Stimulated activated CD4-positive, alpha-beta T cell treated with anti-CD3 and anti-CD28 coated beads, Interleukin-12 subunit alpha, Interleukin-12 subunit beta, amount 100 ng/mL, for 24 hours (primary cell): ENCODE measurements at regions not wholly inside any gene's neighbourhood (a gene's known extent, or its start where the extent isn't known, plus 50 kb on each side); places are given as distances from the start of the nearest gene placed in this dataset.
"Not testable (repeated sequence)": the region's sequence is repeated elsewhere in the genome, so short reads cannot be mapped to it uniquely, and the experiment has no call there.

Experiments
- DNase-seq, 2 experiments: peaks; one replicate each; pipeline ENCODE4 v3.0.0-alpha.2; 2020; ENCODE audit warnings: low read depth in 2 of 2

DNA sequence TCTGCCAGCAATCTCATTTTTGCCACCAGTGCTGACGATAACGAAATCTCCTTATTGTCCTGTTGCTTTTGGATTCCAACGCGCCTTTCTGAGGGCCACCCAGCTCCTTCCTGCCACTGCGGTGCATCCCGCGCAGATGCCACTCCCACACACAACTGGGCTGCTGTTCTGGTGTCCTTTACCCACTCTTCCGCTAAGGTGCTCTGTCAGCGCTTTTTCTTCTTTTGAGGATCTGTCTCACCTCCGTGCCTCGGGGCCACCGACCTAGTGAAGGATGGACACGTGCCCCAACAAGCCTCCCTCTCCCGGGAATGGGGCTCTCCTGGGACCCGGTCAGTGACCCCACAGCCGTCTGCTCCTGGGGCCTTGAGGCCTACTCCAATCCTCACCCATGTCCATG lies 314.3 kb upstream of the COBL start:
- DNase-seq, result no peak

DNA sequence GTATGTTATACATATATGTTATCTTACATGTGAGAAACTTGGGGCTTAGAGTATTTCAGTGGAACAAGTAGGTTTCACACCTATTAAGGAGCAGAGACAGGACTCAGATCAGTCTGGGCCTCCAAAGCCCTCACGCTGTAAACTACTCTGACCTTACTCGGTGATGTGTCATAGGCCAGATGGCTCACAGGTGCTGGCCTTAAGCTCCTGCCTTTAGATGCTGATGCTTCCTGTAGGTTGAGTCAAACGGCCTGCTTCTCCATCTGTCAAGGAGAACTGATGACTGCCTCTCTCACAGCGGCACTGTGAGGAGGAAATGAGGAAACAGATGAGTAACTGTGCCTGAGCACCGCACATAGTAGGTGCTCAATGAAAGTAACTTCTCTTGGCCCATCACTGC lies 312.6 kb upstream of the COBL start:
- DNase-seq, result no peak

DNA sequence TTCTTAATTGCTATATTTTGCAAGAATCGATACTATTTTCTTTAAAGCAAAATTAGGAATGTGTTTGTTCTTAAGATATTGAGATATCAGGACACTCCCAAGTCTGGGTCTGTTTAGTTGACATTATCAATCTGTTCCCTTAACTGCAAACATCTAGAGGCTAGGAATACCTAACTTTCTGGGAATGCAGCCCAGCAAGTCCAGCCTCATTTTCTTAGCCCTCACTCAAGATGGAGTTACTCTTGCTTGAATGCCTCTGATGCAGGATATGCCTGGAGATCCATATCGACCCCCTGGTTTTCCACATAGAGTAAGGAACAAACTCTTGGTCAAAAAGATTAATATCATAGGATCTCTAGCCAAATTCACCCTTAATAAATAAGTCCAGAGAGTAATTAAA lies 305.3 kb upstream of the COBL start:
- DNase-seq, result no peak

DNA sequence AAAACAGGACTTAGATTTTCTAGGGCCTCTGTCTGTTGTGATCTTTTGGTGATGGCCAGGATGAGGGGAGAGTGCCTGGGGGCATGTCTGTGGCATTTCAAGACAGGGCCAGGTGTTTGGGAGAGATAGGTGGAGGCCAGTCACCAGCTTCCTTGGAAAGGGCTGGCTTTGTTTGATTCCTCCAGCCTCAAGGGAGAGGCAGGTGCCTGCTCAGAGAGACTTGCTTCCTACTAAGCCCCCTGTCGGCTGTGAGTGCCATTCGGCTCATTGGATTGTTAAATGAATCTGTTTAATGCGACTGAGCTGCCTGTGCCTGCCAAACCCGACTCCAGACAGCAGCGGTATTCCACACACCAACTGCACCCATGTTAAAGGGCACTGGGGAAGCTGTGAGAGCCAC lies 304.1 kb upstream of the COBL start:
- DNase-seq, result no peak

DNA sequence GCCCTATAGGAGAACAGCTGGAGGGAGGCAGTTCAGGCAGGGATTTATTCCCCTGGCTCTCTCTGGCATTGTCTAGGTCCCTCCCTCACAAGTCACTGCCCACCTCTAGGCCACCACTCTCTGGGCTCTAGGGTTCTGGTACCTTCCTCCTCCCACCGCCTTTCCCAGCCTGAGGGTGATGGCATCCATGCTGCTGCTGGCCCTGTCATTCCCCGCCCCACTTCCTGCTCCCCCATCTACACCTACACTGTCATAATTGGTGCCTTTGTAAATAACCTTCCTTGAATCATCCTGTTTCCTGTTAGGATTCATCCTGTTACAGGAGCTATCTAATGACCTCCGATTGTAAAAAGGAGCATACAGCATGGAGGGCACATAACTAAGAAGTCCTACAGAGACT lies 303.3 kb upstream of the COBL start:
- DNase-seq, result no peak

DNA sequence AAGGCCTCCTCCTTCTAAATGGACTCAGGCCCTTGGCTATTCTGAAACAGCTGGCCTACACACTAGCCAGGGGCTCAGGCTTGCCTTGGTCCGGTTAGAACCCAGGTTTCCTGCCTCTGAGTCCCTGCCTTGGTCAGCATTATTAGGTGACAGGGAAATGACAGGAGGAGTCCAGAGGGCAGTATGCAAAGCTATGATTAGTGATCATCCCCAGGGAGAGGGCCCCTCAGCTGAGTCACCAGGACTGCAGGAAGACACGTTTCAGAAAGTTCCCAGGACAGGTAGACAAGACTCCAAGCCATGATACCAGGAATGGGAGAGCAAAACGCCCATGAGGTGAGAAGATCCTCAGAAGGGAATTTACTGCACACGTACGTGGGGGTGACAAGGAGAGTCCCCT lies 301.1 kb upstream of the COBL start:
- DNase-seq, result no peak

DNA sequence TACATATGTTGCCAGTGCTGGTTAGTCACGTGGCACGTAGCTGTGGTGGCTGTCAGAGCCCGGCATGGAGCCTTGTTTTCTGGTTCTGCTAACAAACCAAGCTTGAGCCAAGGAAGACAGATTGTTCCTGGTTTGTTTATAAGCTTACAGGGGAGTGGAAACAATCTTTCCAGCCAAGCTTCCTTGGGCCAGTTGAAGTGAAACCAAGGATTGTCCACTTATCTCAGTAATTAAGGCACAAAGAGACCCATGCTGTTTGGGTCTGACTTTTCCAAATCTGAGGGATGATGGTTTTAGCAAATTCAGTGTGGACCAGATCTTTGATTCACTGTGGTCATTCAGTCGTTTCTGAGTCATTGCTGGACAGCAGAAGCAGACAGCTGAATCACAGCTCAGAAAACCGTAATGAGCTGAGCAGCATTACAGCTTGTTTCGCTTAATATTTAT lies 297.3 kb upstream of the COBL start:
- no peak for DNase-seq

DNA sequence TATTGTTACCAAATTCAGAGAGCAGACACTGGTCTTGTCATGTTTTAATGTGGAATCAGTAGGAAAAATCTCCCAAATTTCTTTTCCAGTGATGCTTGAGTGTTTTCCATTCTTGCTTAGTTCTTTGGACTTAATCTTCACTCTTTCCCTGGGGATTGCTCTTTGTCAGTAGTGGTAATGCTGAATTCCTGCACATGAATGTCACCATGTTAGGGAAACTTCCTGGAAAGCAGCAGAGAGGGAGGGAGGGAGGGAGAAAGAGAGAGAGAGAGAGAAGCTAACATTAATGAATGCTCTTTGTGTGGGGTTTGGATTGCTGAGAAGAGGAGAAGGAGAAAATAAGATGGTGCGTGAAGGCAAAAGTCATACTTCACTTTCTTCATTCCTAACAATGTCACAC lies 295.3 kb upstream of the COBL start:
- DNase-seq, result no peak

DNA sequence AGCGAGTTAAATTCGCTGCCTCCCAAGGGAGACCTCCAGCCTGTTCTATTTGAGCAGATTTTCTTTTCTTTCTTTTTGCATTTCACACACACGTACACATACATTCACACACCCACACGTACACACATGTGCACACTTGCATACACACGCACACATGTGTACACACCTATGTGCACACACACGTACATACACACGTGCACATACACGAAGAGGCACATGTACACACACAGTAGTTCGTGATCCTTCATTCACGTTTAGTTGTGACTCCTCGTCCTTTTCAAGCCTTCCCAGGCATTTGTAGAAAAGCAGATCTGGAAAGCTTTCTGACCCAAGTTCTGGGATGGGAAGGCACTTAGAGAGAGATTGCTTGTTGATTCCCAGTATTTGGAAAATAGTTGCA lies 290.8 kb upstream of the COBL start:
- no peak for DNase-seq

DNA sequence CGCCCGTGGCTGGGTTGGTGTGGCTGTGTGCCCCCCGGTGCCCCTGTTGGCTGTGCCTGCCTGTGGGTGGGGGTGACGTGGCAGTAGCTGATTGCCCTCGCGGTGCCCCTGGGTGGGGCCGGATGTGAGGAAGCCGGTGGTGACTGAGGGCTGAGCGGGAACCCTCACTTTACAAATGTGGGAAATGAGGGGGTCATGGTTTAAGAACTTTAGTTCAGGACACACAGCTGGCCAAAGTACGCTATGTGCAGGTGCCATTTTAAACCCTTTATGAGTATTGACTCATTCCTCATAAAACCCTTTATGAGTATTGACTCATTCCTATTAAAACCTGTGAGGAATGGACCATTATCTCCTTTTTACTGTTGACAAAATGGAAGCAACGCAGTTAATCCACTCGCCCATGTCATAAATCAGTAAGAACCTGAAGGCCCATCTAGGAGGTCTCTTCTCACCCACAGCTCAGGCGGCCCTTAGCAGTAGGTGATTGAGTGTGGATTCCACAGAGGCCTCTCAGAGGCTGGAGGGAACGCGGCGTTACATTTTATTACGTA lies 290.1 kb upstream of the COBL start:
- DNase-seq, result no peak

DNA sequence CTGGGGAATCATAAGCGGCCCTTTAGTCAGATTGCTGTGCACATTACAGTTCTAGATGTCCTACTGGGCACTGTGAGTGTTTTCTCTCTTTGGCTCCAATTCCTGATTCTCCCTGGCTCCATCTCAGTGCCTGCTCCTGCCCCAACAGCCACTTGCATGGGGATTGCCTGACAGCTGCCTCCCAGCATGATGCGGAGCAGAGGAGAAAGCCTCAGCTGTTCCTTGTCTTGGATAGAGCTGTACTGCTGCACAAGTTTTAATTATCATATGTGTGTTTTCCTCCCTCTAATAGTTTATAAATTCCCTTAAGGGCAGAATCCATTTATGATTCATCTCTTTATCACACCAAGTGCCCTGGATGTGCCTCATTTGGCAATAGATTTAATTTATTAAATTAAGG lies 285.8 kb upstream of the COBL start:
- DNase-seq, result no peak

DNA sequence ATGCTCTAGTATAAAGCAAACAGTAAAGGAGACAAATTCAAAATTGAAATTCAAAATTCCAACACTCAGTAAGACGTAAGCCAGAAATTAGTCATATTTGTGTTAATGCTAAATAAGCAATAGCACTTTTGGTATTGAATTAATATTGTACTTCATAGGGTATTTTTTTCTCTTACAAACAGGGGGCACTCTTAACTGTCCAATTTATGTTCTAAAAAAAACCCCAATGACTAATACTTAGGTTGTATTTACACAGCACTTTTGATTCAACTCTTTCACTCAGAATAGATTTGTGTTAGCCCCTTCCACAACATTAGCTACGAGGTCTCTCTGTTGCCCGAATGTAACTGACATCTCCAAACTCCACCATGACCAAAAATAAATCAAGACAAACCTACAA lies 284.9 kb upstream of the COBL start:
- DNase-seq, result no peak

DNA sequence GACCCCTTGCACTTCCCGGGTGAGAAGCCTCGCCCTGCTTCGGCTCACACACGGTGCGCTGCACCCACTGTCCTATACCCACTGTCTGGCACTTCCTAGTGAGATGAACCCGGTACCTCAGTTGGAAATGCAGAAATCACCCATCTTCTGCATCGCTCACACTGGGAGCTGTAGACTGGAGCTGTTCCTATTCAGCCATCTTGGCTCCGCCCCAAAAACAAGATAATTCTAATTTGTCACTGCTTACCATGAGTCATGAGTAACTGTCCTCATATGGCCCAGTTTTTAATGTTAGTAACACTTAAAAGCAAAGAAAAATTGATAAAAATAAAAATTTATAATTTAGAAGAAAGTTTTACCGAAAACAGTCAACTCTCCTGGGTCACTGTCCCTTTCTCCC lies 283.3 kb upstream of the COBL start:
- DNase-seq, result not testable (repeated sequence)

DNA sequence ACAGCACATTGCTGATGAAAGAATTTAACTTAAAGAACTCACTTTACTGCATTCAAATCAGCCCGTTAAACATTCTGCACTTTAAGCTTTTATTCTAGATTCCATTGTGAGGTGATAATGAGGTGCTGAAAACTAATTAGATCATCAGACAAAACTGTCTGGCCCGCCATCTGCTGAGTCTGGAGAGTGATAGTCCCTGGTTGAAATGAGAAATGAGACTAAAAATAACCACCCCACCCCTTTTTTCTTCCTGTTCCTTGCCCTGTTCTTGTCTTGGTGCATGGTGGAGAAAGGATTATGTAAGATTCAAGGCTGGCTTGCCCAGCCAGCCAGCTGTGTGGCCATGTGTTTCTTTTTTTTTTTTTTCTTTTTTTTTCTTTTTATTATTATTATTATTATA lies 277.0 kb upstream of the COBL start:
- no peak for DNase-seq

DNA sequence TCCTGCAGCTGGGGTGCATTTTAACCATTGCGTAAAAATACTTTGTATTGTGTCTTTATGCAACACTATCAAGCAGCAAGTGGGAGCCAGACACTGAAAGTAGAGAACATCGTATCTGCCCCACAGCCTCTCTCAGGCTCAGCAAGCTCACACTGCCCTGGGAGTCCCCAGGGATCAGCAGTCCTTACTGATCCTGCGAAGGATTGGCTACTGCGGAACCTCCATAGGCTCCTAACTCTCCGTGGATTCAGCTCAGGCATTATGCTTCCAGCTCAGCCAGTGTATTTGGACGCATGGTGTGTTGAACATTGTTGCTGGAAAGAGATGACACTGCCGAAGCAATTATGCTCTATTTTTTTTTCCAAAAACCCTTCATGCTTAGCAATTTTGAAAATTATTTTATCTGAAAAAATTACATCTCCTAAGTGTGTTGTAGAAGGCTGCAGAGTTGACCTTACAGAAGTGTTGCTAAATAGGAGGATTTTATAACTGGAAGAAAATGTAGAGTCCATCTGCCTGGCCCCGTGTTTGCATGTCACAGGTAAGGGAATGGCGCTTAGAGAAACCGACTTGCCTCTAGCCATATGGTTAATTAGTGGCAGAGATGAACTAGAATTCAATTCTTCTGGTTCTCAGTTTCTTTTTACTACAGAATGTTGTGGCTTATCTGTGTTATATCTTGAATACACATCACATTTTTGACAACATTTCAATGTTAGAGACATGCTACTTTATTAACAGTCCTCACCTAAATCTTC lies 276.4 kb upstream of the COBL start:
- no peak for DNase-seq

DNA sequence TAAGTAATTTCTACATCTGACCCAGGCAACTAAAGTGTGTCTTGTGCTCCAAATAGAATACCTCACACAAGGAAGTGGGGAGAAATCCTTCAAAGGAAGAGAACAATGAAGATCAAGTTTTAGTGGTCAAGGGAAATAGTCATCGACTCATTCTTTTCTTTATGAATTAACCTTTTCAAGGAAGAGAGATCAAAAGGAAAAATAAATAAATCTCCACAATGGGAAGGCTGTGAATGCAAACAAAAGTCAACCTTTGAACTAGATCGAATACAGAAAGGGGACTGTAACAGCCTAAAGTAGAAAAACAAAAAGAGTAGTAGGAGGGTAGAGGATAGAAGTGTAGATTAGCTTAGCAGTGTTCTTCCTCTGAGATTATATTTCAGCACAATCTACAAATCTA lies 274.6 kb upstream of the COBL start:
- DNase-seq, result no peak

DNA sequence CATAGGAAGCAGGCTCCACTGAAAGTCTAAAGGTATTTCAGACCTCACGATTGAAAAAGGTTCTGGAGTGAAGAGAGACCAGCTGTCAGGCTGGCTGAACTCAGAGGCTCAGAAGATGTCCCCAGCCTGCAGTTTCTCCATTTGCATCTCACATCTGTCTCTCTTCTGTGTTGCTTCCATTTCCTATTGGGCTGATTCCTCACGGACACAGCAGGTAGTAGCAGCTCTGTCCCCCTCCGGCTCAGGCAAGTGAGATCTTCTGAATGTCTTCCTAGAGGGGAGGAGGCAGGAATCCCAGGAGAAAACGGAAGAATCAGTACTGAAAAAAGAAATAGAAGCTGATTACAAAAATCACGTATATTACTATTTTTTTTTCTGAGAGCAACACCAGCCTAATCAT lies 274.1 kb upstream of the COBL start:
- DNase-seq, result no peak

DNA sequence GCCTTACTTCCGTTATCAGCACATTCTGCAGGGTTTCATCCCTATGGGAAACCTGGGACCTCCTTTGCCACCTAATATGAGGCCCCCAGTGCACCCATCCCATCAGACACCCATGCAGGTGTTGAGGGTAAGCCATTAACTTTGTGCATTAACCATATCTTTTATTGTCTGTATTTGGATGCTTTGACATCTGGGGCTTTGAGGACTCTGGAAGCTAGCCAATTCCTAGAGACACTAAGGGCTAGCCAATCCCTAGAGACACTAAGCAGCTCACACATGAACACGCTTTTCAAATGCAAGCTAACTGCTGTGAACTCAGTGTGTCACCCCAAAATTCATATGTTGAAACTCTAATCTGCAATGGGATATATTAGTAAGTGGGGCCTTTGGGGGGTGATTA lies 272.5 kb upstream of the COBL start:
- no peak for DNase-seq

DNA sequence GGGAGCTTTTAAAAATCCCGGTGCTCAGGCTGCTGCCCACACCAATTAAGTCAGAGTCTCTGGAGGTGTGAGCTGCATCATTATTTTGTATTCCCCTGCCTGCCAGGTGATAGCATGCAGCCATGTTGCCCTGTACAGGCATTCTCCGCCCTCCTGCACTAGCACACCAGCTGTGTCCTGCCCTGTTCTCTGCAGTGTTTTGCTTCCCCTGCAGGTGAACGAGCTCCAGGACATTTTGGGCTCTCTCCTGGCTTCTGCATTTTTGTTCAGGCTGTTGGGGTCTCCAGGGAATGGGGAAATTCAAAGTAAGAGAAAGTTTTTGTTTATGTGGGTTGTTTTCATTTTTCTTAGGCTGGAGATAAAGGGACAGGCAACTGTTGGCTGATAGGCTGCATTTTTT lies 271.0 kb upstream of the COBL start:
- no peak for DNase-seq

DNA sequence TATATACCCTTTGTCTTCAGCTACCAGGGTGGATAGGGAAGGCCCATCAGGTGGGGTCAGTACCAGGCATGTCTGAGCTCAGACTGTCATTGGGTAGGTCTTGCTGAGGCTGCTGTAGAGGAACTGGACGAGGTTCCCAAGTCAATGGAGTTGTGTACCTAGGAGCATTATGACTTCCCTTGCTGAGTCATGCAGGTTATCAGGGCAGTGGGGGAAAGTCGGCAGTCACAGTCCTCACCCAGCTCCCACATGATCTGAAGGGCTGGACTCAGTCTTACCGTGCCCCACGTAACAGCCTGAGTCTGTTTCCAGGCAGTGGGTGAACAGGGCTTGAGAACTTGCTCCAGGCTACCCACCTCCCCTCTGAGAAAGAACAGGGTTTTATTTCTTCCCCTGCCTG lies 260.8 kb upstream of the COBL start:
- no peak for DNase-seq

DNA sequence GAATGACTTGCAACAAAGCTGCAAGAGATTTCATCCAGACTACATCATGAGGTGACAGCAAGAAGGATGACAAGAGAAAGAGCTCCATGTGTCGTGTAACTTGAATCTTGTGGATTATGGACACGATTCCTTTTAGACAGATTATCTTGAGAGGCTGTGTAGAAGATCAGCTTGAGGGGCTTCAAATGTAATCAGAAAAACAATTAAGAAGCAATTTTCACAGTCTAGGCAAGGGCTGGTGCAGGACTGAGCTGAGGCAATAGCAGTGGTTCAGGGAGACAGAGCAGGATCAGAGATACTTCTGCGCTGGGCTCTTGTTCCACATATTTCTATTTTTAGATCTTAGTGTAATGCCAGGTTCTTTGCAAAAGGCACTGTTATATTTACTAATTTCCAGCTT lies 253.0 kb upstream of the COBL start:
- no peak for DNase-seq

DNA sequence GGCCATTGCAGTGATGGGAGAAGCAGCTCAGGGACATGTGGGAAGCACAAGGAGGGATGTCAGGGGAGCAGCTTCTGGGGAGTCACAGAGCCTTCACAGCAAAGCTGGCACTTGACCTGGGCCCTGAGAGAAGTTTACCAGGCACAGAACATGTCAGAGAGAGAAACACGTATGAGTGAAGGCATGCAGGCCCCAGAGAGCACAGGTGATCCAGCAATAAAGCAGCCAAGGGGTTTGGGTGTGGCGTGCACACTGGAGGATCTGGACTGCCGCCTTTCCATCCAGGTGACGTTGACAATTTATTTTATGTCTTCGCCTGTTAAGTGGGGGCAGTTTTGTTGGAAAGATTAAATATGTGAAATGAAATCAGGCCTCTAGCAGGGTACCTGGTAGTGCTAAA lies 252.6 kb upstream of the COBL start:
- DNase-seq, result no peak

DNA sequence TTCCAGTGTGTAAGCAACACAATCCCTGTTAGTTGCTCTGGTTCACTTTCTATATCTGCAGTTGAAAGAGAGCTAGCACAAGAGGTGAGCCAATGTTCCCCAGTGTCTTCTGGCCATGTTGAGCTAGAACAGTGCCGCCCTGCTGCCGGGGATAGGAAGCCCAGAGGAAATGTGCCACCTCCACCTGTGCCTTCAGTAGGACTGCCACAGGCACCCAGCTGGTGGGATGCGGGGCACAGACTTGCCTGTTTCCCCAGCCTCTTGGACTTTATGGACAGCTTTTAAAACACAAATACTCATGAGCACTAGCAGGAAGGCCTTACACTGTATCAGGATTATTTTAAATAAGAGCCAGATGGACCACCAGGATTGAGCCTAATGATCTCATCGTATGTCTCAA lies 234.5 kb upstream of the COBL start:
- no peak for DNase-seq

DNA sequence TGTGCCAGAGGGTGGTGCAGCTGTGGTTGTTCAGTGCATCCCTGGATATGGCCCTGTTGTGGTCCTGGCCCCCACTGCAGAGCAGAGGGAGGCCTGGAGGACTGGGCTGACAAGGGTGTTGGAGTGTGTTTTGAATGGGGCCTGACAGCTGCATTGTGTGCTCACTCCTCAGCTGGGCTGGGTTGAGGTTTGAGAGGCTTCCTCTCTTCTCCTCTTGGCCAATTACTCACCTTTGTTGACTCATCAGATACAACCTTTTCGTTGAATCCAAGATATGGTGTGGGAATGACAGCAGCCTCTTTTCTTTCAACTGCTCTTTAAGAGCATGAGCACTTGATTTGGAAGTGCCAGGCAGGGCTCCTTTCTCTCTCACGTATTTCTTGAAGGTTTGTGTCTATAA lies 228.5 kb upstream of the COBL start:
- DNase-seq, result no peak
